ENCODE measurements at regions not wholly inside any gene's neighbourhood (a gene's known extent, or its start where the extent isn't known, plus 50 kb on each side); places are given as distances from the start of the nearest gene placed in this dataset.

DNA sequence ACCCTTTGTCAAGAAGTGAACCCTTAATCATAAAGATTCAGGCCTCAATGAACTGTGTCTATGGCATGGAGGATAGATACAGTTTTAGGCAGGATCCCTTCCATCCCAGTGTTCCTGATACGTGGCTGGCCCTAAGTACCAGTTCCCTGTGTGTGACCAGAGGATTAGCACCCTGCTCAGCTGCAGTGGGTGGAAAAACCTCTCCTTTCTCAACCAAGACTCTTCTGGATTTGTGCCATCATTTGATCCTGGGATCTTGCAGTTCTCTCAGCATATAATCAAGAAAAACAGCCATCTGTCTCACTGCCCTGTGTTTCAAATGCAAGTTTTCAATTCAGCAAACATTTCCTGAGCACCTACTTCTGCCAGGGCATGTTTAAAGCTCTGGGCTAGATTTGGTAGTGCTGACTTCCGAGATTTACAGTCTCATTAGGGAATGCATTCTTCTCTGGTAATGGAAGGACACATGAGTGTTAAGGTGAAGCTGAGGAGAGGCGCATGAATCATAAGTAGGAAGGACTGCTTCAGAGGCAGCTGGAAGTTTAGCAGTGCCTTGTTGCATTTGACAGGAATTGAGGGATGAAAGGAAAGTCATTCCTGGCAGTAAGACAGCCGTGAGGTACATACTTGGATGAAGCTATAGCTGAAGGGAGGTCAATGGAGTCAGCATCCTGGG lies 388.3 kb downstream of the MFSD1 start:
- TF ChIP-seq, protein P1, sequence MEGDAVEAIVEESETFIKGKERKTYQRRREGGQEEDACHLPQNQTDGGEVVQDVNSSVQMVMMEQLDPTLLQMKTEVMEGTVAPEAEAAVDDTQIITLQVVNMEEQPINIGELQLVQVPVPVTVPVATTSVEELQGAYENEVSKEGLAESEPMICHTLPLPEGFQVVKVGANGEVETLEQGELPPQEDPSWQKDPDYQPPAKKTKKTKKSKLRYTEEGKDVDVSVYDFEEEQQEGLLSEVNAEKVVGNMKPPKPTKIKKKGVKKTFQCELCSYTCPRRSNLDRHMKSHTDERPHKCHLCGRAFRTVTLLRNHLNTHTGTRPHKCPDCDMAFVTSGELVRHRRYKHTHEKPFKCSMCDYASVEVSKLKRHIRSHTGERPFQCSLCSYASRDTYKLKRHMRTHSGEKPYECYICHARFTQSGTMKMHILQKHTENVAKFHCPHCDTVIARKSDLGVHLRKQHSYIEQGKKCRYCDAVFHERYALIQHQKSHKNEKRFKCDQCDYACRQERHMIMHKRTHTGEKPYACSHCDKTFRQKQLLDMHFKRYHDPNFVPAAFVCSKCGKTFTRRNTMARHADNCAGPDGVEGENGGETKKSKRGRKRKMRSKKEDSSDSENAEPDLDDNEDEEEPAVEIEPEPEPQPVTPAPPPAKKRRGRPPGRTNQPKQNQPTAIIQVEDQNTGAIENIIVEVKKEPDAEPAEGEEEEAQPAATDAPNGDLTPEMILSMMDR (conservative IDR thresholded peaks at IDR 0.05; ENCODE audit: low read length): no peak
- TF ChIP-seq EZH2phosphoT487 (IDR thresholded peaks at IDR 0.05; ENCODE audit: borderline replicate concordance, low read depth, low read length): no peak
- CTCF ChIA-PET (ENCODE audit: unreplicated experiment): no interaction called here
- H2AFZ ChIP-seq (ENCODE audit: low read length): no peak overlapping the region

DNA sequence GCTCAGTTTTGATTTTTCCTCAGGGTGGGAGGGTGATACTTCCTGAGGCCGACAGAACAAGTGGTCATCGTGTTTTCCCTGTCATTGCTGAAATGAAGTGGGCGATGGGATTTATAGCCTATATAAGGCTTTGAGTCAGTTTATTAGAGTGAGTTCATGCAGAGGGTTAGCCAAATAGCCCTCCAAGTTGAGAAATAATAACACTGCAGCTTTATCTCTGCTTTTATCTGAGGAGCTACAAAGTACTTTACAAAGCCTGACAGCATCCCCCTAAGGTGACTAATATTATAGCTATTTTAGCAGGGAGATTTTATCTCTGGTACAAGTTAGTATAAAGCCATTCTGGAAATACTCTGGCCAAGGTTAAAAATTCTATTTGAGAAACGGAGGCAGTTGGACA lies 389.6 kb downstream of the MFSD1 start:
- no peaks in the 10 kb centered on the region for H3K4me1 ChIP-seq (ENCODE audit: insufficient read depth, low read length, poor library complexity, severe bottlenecking)
- no peak overlapping the region for H3K27ac ChIP-seq (ENCODE audit: low read depth, low read length, poor library complexity, severe bottlenecking)
- TF ChIP-seq, protein P1 (conservative IDR thresholded peaks at IDR 0.05; ENCODE audit: low read length): no peak
- no peak for TF ChIP-seq EZH2phosphoT487 (IDR thresholded peaks at IDR 0.05; ENCODE audit: borderline replicate concordance, low read depth, low read length)
- no TSS peak for BruUV-seq (replicated peaks)
- POLR2A ChIA-PET: interaction anchor here (0.6 kb wide), 1 partner anchor 529 kb away, joined by 3 read pairs; no protein-coding TSS in a partner anchor
- no peak overlapping the region for H3K4me3 ChIP-seq (ENCODE audit: low read depth, low read length, poor library complexity, severe bottlenecking)
- no peak for DNase-seq (ENCODE audit: low spot score)
- CTCF ChIA-PET (ENCODE audit: unreplicated experiment): no interaction called here
- no peaks in the 10 kb centered on the region for H3K36me3 ChIP-seq (ENCODE audit: insufficient read depth, low read length)
- no peaks in the 10 kb centered on the region for H3K9me2 ChIP-seq (ENCODE audit: insufficient read depth, low read length)
- no peaks in the 10 kb centered on the region for H4K20me1 ChIP-seq (ENCODE audit: insufficient read depth, low read length)
- intact Hi-C loops (cut with micrococcal nuclease; ENCODE audit: unreplicated experiment): no loop called here
- no peaks in the 10 kb centered on the region for H3K79me2 ChIP-seq (ENCODE audit: insufficient read depth, low read depth, low read length)
- no peak overlapping the region for H3K4me2 ChIP-seq (ENCODE audit: low read length)
- no peak overlapping the region for H2AFZ ChIP-seq (ENCODE audit: low read length)
- H3K9me3 ChIP-seq (ENCODE audit: low read length): no peaks in the 10 kb centered on the region

More for the DNA sequence above, 388.3 kb downstream of the MFSD1 start:
- DNase-seq (ENCODE audit: low spot score): no peak
- Histone ChIP-seq H3K4me2 (ENCODE audit: low read length) (no peak overlapping the region), H3K4me1 (ENCODE audit: insufficient read depth, low read length, poor library complexity, severe bottlenecking) (no peaks in the 10 kb centered on the region), H3K27ac (ENCODE audit: low read depth, low read length, poor library complexity, severe bottlenecking) (no peak overlapping the region), H3K36me3 (ENCODE audit: insufficient read depth, low read length) (no peaks in the 10 kb centered on the region), H3K9me3 (ENCODE audit: low read length) (no peaks in the 10 kb centered on the region), H3K4me3 (ENCODE audit: low read depth, low read length, poor library complexity, severe bottlenecking) (no peak overlapping the region), H4K20me1 (ENCODE audit: insufficient read depth, low read length) (no peaks in the 10 kb centered on the region), H3K9me2 (ENCODE audit: insufficient read depth, low read length) (no peaks in the 10 kb centered on the region), H3K79me2 (ENCODE audit: insufficient read depth, low read depth, low read length) (no peaks in the 10 kb centered on the region)
- no TSS peak for BruUV-seq (replicated peaks)
- intact Hi-C loops (cut with micrococcal nuclease; ENCODE audit: unreplicated experiment): no loop called here
- POLR2A ChIA-PET: no interaction called here

DNA sequence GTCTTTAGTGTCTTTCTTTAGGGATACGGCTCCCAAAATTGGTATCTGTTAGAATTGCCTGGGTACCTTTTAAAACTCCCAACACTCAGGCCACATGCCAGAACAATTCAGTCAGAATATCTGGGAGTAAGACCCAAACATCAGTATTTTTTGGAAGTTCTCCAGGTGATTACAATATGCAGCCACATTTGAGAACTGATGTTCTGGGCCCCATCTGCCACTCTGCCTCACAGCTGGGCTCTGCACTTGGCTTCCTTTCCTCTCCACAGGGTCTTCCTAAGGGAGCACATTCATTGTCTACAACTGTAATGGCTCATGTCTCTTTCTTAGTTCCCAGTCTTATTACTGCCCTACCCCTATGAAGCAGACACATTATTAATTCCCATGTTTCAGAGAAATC lies 394.5 kb downstream of the MFSD1 start:
- intact Hi-C loops (cut with micrococcal nuclease; ENCODE audit: unreplicated experiment): no loop called here
- Histone ChIP-seq H3K9me2 (ENCODE audit: insufficient read depth, low read length) (no peaks in the 10 kb centered on the region), H3K4me1 (ENCODE audit: insufficient read depth, low read length, poor library complexity, severe bottlenecking) (no peaks in the 10 kb centered on the region), H4K20me1 (ENCODE audit: insufficient read depth, low read length) (no peaks in the 10 kb centered on the region), H3K9me3 (ENCODE audit: low read length) (no peaks in the 10 kb centered on the region), H3K27ac (ENCODE audit: low read depth, low read length, poor library complexity, severe bottlenecking) (no peak overlapping the region), H3K36me3 (ENCODE audit: insufficient read depth, low read length) (no peaks in the 10 kb centered on the region), H2AFZ (ENCODE audit: low read length) (no peak overlapping the region), H3K4me2 (ENCODE audit: low read length) (no peak overlapping the region), H3K4me3 (ENCODE audit: low read depth, low read length, poor library complexity, severe bottlenecking) (no peak overlapping the region), H3K79me2 (ENCODE audit: insufficient read depth, low read depth, low read length) (no peaks in the 10 kb centered on the region)
- TF ChIP-seq, protein P1 (conservative IDR thresholded peaks at IDR 0.05; ENCODE audit: low read length): no peak
- no peak for TF ChIP-seq EZH2phosphoT487 (IDR thresholded peaks at IDR 0.05; ENCODE audit: borderline replicate concordance, low read depth, low read length)
- DNase-seq (ENCODE audit: low spot score): no peak
- POLR2A ChIA-PET: interaction anchor here (0.5 to 1.0 kb wide), 2 partner anchors 12 to 589 kb away, joined by 3 read pairs; no protein-coding TSS in a partner anchor
- BruUV-seq (replicated peaks): no TSS peak
- CTCF ChIA-PET (ENCODE audit: unreplicated experiment): no interaction called here

Measured in OCI-LY7 (cell line).